Left ventricle myocardium inferior (tissue), 1 donor: ENCODE measurements at regions not wholly inside any gene's neighbourhood (a gene's known extent, or its start where the extent isn't known, plus 50 kb on each side); places are given as distances from the start of the nearest gene placed in this dataset.
"Not testable (repeated sequence)": the region's sequence is repeated elsewhere in the genome, so short reads cannot be mapped to it uniquely, and the experiment has no call there.

Experiments
- DNase-seq: peaks from one replicate; pipeline ENCODE4 v3.0.0-alpha.2; 2020
- H3K27ac ChIP-seq: fragments of 200-600 bp; replicated peaks from 2 replicates; pipeline ENCODE4 v1.8.0; 2021
- H3K27me3 ChIP-seq: fragments of 200-600 bp; 2 replicates; pipeline ENCODE4 v1.8.0; 2021; ENCODE audit warnings: low read depth
- H3K36me3 ChIP-seq: fragments of 200-600 bp; 2 replicates; pipeline ENCODE4 v1.8.0; 2021
- H3K4me1 ChIP-seq: fragments of 200-600 bp; 2 replicates; pipeline ENCODE4 v1.8.0; 2021
- H3K4me3 ChIP-seq: fragments of 200-600 bp; 2 replicates; pipeline ENCODE4 v1.8.0; 2021; ENCODE audit warnings: mild to moderate bottlenecking, moderate library complexity
- H3K9me3 ChIP-seq: fragments of 200-600 bp; replicated peaks from 2 replicates; pipeline ENCODE4 v1.8.0; 2021
- CTCF ChIP-seq: fragments of 200-600 bp; IDR thresholded peaks from 2 replicates; pipeline ENCODE4 v1.8.0; 2021; ENCODE audit warnings: antibody characterized with exemption, mild to moderate bottlenecking, borderline replicate concordance
- intact Hi-C: fragments of 100-400 bp; cut with micrococcal nuclease; formaldehyde crosslinking; loops from one replicate; pipeline ENCODE4 v1.11.0; 2022
- donor health status: DM: no; HTN: yes; CAD: no; lungs with severe emphysema.

GRCh38 chr9:124139001-124139400, 118.7 kb upstream of the NEK6 start:
- Histone ChIP-seq H3K9me3 (no peaks in the 10 kb centered on the region), H3K4me1 (no peaks in the 10 kb centered on the region), H3K27ac (no peak overlapping the region), H3K27me3 (peaks cover 17% of the 10 kb centered on the region), H3K36me3 (no peaks in the 10 kb centered on the region), H3K4me3 (no peak overlapping the region)
- no peak for TF ChIP-seq CTCF
- intact Hi-C loops, result no loop called here
- DNase-seq, result no peak

- intact Hi-C loops, result no loop called here
- no peaks in the 10 kb centered on the region for H3K36me3 ChIP-seq
- H3K9me3 ChIP-seq, result no peaks in the 10 kb centered on the region
- H3K4me3 ChIP-seq, result no peak overlapping the region
- DNase-seq, result no peak
- peaks cover 11% of the 10 kb centered on the region for H3K27me3 ChIP-seq
- TF ChIP-seq CTCF, result no peak
- H3K27ac ChIP-seq, result no peak overlapping the region
- H3K4me1 ChIP-seq, result no peaks in the 10 kb centered on the region
Observed at GRCh38 chr9:124140941-124141568, 116.7 kb upstream of the NEK6 start.

GRCh38 chr9:124144561-124145123, 113.1 kb upstream of the NEK6 start:
- DNase-seq, H3K27ac ChIP-seq, H3K4me1 ChIP-seq, H3K4me3 ChIP-seq, H3K36me3 ChIP-seq, intact Hi-C loops, H3K9me3 ChIP-seq: not testable (repeated sequence)
- H3K27me3 ChIP-seq, result peaks cover 22% of the 10 kb centered on the region

- Histone ChIP-seq H3K36me3 (no peaks in the 10 kb centered on the region), H3K9me3 (no peaks in the 10 kb centered on the region)
- intact Hi-C loops, result no loop called here
Observed at GRCh38 chr9:124146031-124146561, 111.7 kb upstream of the NEK6 start.

GRCh38 chr9:124149992-124150391, 107.8 kb upstream of the NEK6 start:
- H3K4me1 ChIP-seq, result no peaks in the 10 kb centered on the region
- DNase-seq, result no peak
- H3K9me3 ChIP-seq, result no peaks in the 10 kb centered on the region
- H3K27me3 ChIP-seq, result peaks cover 47% of the 10 kb centered on the region
- intact Hi-C loops, result no loop called here
- no peaks in the 10 kb centered on the region for H3K36me3 ChIP-seq
- no peak for TF ChIP-seq CTCF
- H3K27ac ChIP-seq, result no peak overlapping the region
- no peak overlapping the region for H3K4me3 ChIP-seq

More at GRCh38 chr9:124146031-124146561, 111.7 kb upstream of the NEK6 start:
- no peak for DNase-seq
- Histone ChIP-seq H3K27me3 (peaks cover 37% of the 10 kb centered on the region), H3K4me3 (no peak overlapping the region), H3K4me1 (no peaks in the 10 kb centered on the region), H3K27ac (no peak overlapping the region)
- no peak for TF ChIP-seq CTCF

- no peak for DNase-seq
- Histone ChIP-seq H3K27me3 (no peaks in the 10 kb centered on the region), H3K4me1 (no peaks in the 10 kb centered on the region), H3K4me3 (no peak overlapping the region), H3K36me3 (no peaks in the 10 kb centered on the region), H3K27ac (peak overlapping the region; percentile 25), H3K9me3 (peaks cover 13% of the 10 kb centered on the region)
- intact Hi-C loops, result no loop called here
- no peak for TF ChIP-seq CTCF
Observed at GRCh38 chr9:124163760-124164255, 93.9 kb upstream of the NEK6 start.
